ENCODE measurements at regions not wholly inside any gene's neighbourhood (a gene's known extent, or its start where the extent isn't known, plus 50 kb on each side); places are given as distances from the start of the nearest gene placed in this dataset.

DNA sequence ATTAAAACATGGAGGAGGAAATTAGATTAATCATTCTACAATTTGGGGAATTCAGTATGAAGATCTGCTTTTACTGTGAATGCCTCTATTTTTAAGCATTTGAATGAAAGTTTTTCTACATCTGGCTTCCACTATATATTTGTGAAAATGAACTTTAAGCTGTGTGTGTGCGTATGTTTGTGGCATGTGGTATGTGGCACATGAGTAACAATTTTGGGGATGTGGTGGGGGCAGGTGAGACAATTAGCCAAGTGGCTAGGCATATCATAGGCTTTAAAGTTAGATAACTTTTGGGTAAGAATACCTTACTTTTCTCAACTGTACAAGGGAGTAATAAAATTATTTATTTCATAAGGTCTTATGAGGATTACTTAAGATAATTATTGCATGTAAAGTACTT lies 81.5 kb downstream of the ZNF22 start:
- no peak for TF ChIP-seq POLR2A (IDR thresholded peaks at IDR 0.05)
- TF ChIP-seq CTCF (IDR thresholded peaks at IDR 0.05): no peak

All from right lobe of liver (tissue), 4 donors.